ENCODE measurements at regions not wholly inside any gene's neighbourhood (a gene's known extent, or its start where the extent isn't known, plus 50 kb on each side); places are given as distances from the start of the nearest gene placed in this dataset.

GRCh38 chr22:19654338-19654987 is 59.8 kb upstream of the SEPTIN5 start:
- no peaks in the 10 kb centered on the region for H3K36me3 ChIP-seq
- H3K9me3 ChIP-seq = no peaks in the 10 kb centered on the region
- H3K4me3 ChIP-seq = no peak overlapping the region

GRCh38 chr22:19655399-19655798 is 58.9 kb upstream of the SEPTIN5 start:
- Histone ChIP-seq H3K27ac (no peak overlapping the region), H3K27me3 (no peaks in the 10 kb centered on the region), H3K4me1 (no peaks in the 10 kb centered on the region), H3K4me3 (no peak overlapping the region), H3K9me3 (no peaks in the 10 kb centered on the region), H3K36me3 (no peaks in the 10 kb centered on the region)
- no peak for DNase-seq
- TF ChIP-seq CTCF (IDR thresholded peaks at IDR 0.05) (no peak), POLR2A (IDR thresholded peaks at IDR 0.05) (no peak)

More at GRCh38 chr22:19654338-19654987, 59.8 kb upstream of the SEPTIN5 start:
- Histone ChIP-seq H3K4me1 (no peaks in the 10 kb centered on the region), H3K27me3 (no peaks in the 10 kb centered on the region), H3K27ac (no peak overlapping the region)
- TF ChIP-seq POLR2A (IDR thresholded peaks at IDR 0.05) (no peak), CTCF (IDR thresholded peaks at IDR 0.05) (no peak)
- DNase-seq = no peak

GRCh38 chr22:19656541-19657251 is 57.6 kb upstream of the SEPTIN5 start:
- H3K4me1 ChIP-seq = no peaks in the 10 kb centered on the region
- H3K9me3 ChIP-seq = no peaks in the 10 kb centered on the region
- H3K27ac ChIP-seq = no peak overlapping the region
- DNase-seq = no peak
- no peak overlapping the region for H3K4me3 ChIP-seq
- TF ChIP-seq CTCF (IDR thresholded peaks at IDR 0.05) = no peak
- no peak for TF ChIP-seq POLR2A (IDR thresholded peaks at IDR 0.05)
- no peaks in the 10 kb centered on the region for H3K36me3 ChIP-seq
- H3K27me3 ChIP-seq = no peaks in the 10 kb centered on the region

- TF ChIP-seq POLR2A (IDR thresholded peaks at IDR 0.05) = no peak
- no peak for TF ChIP-seq CTCF (IDR thresholded peaks at IDR 0.05)
- Histone ChIP-seq H3K27me3 (no peaks in the 10 kb centered on the region), H3K4me3 (no peak overlapping the region), H3K36me3 (no peaks in the 10 kb centered on the region), H3K4me1 (no peaks in the 10 kb centered on the region), H3K9me3 (no peaks in the 10 kb centered on the region), H3K27ac (no peak overlapping the region)
- DNase-seq = no peak
These were observed 56.8 kb upstream of the SEPTIN5 start for GRCh38 chr22:19657252-19658056.

- Histone ChIP-seq H3K4me1 (no peaks in the 10 kb centered on the region), H3K36me3 (no peaks in the 10 kb centered on the region), H3K9me3 (no peaks in the 10 kb centered on the region), H3K27me3 (no peaks in the 10 kb centered on the region), H3K4me3 (no peak overlapping the region), H3K27ac (no peak overlapping the region)
- TF ChIP-seq POLR2A (IDR thresholded peaks at IDR 0.05) (no peak), CTCF (IDR thresholded peaks at IDR 0.05) (no peak)
- DNase-seq = no peak
These were observed 56.0 kb upstream of the SEPTIN5 start for GRCh38 chr22:19658057-19658966.

All from Peyer's patch (tissue), 4 donors.